CD1c-positive myeloid dendritic cell (primary cell): ENCODE measurements at regions not wholly inside any gene's neighbourhood (a gene's known extent, or its start where the extent isn't known, plus 50 kb on each side); places are given as distances from the start of the nearest gene placed in this dataset.

ENCODE experiments used
- DNase-seq: peaks from one replicate; pipeline ENCODE4 v3.0.0-alpha.2; 2016; ENCODE audit errors: extremely low spot score

DNA sequence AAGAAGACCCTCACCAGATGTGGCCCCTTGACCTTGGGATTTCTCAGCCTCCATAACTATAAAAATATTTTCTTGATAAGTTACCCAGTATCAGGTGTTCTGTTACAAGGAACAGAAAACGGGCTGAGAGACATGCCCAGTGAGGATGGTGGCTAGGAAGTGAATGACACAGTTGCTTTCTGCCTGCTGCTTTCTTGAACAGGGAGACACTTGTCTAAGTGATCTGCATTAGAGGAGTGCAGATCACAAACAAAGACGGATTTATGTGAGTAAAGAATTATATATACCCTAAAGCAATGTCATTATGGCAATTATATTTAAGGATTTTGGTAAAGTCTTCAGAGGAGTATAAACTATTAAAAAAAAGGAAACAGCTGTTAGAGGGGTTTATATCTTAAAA, 169.2 kb upstream of the AHR start:
- DNase-seq = no peak

DNA sequence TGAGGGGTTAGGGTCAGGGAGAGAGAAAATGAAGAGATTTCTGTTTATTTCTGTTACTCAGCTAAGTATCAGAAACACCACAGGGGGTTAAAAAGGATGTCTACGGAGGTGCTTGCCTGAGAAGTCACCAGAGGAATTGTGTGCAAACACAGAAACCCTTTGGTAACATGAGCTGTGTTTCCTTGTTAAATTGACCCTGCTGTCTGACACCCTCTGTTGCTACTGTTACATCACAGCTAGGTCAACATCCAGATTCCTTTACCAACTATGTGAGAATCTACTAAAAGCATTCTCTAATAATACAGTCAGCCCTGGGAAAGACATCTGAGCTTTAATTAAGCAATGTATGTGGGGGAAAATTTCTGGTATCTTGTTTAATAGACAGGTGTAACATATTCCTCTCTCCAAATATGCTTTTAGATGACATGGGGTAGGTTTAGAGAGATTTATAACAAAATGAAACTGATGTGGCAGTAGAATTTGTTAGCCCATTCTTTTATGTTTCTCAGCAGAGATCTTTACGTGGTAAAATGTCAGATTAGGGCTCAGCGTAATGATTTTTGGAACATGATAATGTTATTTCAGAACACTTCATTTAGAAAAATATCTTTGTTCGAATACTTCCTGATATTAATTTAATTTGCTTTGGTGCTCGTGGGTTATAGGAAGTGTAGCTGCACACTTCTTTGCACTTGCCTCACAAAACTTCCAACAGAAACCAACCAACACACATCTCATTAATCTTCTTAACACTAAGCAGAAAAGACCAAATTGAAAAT, 168.0 kb upstream of the AHR start:
- DNase-seq = peak; percentile 20

DNA sequence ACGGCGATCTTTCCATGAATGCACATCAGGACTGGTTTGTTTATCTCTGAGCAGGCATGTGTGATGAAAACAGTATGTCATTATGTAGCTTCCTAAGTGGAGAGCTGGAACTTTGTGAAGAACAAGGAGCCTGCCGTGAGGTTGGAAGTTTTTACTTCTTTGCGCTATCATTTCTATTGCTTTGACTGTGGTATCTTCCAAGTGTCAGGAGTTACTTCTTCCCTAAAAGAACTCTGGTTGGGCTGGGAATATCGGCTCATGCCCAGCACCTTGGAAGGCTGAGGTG, 167.4 kb upstream of the AHR start:
- no peak for DNase-seq

DNA sequence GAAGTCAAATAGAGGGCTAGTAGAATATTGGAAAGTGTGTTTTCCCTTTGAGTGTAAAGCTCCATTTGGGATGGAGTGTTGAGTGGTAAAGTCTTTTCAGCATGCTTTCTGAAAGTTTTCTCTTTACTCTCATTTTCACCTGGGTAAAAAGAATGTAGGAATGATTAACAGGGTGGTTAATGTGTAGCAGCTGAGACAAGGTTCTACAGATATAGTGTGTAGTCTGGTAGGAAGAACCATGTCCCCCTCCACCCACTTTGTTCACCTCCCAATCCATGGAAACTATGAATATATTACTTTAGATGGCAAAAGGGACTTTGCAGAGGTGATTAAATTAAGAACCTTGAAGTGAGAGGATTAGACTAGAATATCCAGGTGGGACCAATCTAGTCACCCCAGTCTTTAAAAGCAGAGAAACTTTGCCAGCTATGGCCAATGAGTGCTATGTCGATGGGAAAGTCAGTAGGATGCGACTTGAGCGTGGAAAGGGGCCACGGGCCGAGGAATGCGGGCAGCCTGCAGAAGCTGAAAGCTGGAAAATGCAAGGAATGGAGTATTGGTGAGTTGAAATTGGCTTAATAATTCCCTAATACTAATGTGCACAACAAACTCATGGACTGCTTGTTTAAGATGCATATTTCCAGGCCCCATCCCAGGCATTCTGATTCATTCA, 166.3 kb upstream of the AHR start:
- no peak for DNase-seq

DNA sequence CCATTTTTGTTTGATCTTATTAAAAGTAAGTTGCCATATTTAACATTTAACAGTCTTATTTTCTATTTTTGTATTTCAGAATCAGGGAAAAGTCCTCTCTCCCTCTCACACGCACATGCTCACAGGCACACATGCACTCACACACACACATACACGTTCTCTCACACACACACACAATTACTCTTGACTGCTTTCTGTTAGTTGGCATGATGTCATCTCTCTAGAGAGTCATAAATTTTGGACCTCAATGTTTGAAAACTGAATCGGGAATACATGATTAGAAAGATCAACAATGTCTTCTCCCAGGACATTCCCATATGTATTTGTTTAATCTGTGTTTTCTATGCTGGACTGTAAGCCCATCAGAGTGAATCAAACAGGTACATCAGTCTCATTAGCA, 165.7 kb upstream of the AHR start:
- DNase-seq = no peak

DNA sequence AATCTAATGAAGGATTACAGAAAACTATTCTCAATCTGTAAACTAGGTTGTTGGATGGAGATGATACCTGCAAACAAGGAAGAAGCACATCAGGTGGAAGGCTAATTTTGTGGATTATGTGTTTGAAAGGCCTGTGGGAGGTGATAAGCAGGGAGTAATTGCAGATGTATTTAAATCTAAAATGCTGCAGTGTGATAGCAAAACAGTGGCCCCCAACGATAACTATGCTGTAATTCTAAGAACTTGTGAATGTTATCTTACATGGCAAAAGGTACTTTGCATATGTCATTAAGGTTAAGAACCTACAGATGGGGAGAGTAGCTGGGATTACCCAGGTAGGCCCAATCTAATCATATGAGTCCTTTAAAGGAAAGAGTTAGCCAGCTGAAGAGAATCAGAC, 164.5 kb upstream of the AHR start:
- DNase-seq = no peak

DNA sequence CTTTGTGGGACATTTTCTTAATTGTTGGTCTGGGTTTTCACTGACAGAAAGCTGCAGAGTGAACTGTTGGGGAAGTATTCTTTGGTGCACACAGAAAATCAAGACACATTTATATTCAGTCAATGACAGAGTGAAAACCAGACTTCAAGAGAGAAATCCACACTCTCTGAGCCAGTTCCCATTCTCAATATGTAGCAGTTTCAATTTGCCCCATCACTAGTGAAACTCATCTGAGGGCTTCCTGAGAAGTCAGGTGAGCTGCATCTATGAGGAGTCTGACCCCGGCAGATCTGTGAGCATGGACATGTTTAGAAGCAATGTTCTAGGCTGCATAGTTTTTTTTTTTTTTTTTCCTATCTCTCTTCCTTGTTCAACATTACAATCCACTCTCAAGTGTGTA, 163.7 kb upstream of the AHR start:
- DNase-seq = peak; percentile 14

DNA sequence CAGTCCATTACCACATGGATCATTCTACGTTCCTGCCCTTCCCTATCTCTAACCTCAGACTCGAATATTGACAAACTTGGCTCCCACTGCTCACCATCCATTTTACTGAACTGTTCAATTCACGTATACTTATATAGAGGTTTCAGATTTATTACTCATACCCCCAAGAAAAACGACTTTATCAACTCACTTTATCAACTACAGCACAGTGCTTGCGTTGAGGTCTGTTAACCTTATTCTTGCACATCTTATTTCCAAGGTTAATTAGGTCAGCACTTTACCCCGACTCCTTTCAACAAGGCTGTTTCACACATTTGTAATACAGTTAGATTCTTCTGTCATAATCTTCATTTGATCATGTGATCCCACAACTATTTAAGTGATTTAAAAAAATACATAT, 162.3 kb upstream of the AHR start:
- DNase-seq = no peak

DNA sequence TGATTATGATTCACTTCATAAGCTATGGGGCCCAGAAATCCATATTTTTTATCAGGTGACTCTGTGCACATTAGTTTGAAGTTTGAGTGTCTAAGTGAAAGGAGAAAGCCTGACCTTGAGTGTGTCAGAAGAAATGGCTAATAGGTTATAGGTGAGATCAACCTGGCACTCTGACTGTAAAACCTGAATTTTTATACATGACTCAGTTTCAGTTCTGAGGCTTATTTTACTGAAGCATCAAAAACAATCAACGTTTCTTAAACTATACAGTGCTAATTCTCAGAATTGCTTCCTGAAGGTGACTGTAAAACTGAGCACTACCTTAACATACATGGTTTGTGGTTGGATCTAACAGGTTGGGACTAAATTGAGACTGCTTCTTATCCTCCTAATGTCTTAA, 159.4 kb upstream of the AHR start:
- DNase-seq = no peak

DNA sequence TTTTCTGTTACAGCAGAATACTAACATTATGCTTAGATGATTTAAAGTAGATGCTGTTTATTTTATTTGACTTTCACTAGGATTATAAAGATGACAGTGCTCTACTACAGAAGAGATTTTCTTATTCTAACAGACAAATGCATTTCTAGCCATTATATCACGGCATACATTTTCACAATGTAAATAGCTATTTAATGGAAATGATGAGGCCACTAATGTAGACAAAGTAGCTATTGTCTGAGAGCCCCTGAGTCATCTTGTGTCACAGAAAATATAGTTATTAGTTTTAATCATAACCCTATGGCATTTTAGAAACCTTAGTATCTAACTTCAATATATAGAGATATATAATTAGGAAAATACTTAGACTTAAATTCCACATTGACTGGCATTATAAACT, 158.0 kb upstream of the AHR start:
- no peak for DNase-seq

DNA sequence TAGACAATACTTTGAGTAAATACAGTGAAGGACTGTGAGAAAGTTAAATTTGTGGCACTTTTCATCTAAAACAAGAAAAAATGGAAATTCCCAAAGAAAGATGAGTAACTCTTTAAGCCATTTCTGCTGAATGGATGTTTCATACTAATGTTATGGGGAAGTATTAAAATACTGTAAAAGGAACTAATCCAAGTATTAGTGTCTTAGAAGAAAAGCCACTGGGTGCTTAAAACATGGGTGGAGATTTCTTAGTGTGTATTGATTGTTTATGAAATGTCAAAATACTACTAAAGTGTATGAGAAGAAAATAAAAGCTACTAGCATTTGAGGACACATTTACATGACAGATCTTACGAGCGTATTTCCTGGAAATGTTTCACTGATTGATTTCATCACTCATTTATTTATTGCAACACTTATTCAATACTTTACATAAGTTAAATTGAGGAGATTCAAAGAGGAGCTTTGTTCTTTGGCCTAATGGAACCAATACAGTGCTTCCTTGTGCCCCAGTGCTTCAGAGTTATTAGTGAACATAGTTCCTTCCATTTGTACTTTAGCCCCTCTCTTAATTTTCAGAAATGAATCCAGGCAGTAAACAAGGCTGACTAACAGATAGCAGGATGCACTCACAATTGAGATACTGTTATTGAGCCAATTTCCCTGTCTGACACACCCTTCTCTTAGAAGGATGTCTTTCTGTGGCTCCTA, 155.5 kb upstream of the AHR start:
- peak; percentile 84 for DNase-seq

DNA sequence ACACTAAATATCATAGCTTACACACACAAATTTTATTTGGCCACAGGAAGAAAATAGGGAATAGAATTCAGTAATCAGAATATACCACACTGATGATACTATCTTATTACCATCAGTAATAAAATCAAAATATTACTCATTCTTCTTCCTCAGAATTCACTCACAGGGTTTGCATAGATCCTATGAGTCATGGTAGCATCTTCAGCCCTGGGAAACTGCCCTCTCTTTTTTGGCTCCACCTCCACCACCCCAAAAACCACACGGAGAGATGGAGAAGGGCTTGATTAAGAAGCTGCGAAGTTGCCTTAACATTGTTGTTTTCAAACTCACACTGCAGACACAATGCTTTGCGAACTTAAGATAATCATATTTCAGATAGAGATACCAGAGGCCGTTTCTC, 154.1 kb upstream of the AHR start:
- DNase-seq = peak; percentile 82

DNA sequence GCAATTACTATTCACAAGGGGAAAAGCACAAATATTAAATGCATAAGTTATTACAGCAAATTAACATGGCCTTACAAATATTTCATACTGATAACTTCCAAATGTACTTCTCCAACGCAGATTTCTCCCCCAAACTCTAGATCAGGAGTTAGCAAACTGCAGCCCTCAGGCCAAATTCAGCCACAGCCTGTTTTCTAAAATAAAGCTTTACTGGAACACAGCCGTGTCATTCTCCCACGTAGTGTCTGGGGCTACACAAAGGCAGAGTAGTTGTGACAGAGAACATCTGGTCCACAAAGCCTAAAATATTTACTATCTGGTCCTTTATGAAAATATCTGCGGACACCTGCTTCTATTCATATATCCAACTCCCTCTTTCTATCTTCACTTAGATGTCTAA, 151.8 kb upstream of the AHR start:
- DNase-seq = no peak

DNA sequence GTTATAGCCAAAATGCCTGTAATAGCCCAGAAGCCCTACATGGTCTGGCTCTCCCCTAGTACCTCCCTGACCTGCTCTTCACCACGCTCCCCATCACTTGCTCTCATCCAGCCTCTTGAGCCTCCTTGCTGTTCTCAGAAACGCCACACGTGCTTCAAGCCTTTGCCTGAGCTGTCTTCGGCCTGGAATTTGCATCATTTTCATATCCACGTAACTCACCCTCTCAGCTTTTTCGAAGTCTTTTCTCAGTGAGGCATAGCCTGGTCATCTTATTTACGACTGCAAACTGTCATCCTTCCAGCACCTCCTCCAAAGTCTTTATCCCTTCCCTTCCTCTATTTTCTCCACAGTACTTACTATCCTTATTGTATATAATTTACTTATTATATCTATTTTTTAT, 151.0 kb upstream of the AHR start:
- DNase-seq = no peak

DNA sequence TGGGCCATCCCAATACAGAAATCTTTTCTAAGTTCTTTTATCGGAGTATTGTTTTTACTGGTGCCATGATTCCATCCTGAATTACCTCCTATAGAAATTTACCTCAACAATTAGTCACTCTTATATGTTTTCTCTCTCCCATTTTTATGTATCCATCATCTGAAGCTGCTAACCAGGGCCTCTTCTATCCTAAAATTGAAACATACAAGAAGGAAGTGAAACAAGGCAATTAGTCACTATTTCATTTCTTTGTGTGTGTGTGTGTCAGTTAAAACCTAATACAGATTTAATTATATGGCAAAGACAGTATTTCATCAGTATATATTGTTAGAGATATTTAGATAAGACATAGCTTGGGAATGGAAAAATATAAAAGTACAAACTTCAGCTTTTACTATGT, 148.4 kb upstream of the AHR start:
- DNase-seq = peak; percentile 71

DNA sequence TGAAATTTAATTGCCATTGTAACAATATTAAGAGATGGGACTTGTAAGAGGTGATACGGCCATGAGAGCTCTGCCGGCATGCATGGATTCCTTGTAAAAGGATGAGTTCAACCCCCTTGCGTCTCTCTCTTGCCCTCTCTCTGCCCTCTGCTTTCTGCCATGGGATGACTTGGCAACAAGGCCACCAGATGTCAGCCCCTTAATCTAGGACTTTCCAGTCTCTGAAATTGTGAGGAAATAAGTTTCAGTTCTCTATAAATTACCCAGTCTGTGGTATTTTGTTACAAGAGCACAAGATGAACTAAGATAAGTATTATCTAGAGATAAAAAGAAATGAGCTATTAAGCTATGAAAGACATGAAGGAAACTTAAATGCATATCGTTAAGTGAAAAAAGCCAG, 145.7 kb upstream of the AHR start:
- DNase-seq = peak; percentile 90

DNA sequence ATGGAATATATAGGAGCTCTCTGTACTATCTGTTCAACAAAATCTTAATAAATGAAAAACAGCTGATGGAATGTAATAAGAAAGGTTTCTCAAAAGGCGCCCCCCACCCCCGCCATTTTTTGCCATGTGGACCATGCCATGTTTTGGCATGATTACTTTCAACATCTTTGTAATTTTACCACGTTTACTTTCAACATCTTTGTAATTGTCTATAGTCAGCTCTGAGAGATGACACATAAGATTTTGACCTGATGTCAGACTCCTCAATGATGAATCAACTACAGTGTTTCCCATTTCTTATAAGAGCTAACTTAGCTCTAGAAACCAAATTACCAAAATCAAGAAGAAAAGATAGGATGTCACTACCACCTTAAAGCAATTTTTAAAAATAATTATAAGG, 144.9 kb upstream of the AHR start:
- DNase-seq = peak; percentile 67

DNA sequence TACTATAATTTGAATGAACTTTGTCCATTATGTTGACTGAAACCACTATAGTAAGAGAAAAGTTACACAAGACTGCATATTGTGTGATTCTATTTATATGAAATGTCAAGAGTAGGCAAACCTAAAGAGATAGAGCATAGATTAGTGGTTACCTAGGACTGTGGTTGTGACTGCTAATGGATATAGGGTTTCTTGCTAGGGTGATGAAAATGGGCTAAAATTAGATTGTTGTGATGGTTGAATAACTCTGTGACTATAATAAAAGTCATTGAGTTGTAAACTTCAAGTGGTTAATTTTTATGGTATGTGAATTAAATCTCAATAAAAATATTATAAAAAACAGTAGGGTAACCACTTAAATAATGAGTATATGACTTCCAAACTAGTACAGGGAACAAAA, 142.9 kb upstream of the AHR start:
- DNase-seq = no peak

DNA sequence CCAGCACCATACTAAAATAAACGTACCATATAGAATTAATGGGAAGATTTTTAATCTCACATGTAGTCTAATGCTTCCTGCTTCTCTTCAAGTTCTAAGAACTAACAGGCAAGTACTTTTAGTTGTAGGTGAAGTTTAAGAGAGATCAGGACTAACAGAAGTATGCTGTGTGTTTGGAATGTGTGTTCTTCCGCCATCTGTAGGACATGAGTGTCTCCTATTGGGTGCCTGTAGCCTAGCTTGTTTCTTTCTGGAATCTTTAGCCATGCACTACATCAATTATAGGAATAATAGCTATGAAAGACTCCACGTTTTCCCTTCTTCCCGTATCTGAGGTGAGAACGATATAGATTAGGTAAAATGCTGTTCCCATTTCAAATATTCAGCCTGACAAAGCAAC, 140.2 kb upstream of the AHR start:
- no peak for DNase-seq

DNA sequence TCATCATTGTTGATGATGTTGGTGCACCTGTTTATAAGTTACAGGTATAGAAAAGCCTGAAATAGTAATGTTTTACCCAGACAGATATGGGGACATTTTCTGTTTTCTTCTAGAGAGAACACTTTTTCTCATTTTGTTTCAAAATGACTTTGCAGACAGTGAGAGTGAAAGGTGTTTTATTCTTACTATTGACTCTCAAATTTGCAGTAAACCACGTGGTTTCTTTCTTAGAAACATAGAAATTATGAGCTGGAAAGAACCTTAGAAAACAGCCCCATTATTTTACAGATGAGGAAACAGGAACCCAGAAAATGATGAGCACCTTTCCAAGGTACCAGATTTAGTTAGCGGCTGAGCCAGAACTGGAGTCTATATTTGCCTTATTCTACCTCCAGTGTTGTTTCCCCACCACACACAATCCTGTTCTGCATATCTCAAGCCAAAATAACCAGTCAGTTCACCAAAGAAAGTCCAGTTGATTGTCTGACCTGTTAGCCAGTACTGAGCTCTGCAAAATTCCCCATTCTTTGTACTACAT, 138.9 kb upstream of the AHR start:
- DNase-seq = no peak

DNA sequence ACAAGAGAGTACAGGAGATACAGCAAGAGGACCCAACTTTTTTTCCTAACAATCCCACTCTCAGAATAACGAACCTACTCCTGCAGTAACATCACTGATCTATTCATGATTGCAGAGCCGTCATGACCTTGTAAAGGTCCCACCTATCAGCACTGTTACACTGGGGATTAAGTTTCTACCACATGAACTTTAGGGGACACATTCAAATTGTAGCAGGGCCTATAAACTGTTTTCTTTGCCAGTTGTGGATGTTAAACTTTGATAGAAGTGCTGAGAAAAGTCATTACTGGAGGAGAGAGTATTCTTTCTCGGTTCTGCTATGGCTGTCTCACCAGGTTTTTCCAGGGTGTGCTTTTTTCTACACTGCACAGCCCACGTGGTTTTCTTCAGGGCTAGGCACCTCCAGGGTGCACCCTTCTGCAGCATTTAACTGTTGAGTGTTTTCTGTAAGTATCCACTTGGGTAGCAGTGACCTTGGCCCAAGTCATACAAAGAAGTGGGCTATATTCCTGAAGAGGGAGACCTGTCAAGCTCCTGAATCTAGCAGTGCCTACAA, 131.6 kb upstream of the AHR start:
- DNase-seq = no peak

DNA sequence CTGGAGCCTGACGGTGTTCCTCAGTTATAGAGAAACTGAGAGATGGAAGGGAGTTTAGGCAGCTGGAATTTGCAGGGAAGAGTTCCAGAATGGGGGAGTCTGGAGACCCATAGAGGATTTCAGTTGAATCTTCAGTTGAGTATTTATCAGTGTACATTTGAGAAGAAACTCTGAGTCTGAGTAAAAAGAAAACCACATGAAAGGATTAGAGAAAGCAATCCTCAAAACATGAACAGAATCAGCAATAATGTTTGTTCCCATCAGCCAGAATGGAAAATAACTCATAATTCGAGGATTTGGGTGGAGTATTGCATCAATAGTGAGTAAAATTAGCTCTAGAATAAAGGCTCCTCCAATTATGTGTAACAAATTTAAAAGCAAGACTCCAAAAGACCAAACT, 130.0 kb upstream of the AHR start:
- no peak for DNase-seq

DNA sequence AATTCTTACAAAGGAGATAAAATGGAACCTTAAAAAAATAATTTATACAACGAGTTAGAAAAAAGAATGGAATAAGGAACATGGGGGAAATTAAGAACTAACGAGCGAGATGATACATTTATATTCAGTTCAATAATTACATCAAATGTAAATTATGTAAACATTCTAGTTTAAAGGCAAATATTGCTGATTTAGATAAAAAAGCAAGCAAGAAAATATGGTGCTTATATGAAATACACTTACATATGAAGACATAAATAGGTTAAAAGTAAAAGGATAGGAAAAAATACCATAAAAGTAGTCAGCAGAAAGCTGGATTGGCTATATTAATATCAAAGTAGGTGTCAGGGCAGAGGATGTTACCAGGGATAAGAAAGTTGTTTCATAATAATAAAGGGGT, 127.0 kb upstream of the AHR start:
- no peak for DNase-seq
